ENCODE measurements at regions not wholly inside any gene's neighbourhood (a gene's known extent, or its start where the extent isn't known, plus 50 kb on each side); places are given as distances from the start of the nearest gene placed in this dataset.

- H3K4me1 Mint-ChIP-seq (ENCODE audit: low read depth, unreplicated experiment): peaks cover 13% of the 10 kb centered on the region
- FAIRE-seq: no peak
Observed at GRCh38 chr19:29326849-29327840, 114.2 kb upstream of the UQCRFS1 start.

GRCh38 chr19:29328586-29328985 lies 115.6 kb upstream of the UQCRFS1 start:
- Mint-ChIP-seq H3K9me3 (ENCODE audit: unreplicated experiment) (peaks cover 10% of the 10 kb centered on the region), H3K27me3 (ENCODE audit: low read depth, unreplicated experiment) (peaks cover 8% of the 10 kb centered on the region), H3K27ac (ENCODE audit: unreplicated experiment) (no peak overlapping the region), H3K4me3 (ENCODE audit: unreplicated experiment) (no peak overlapping the region), H3K4me1 (ENCODE audit: low read depth, unreplicated experiment) (peaks cover 13% of the 10 kb centered on the region), H3K36me3 (ENCODE audit: low read depth, unreplicated experiment) (no peaks in the 10 kb centered on the region)
- no peaks in the 10 kb centered on the region for H3K79me2 ChIP-seq (ENCODE audit: insufficient read depth, low read length)
- no peaks in the 10 kb centered on the region for H4K20me1 ChIP-seq (ENCODE audit: insufficient read depth, low read length)
- no peak for DNase-seq (ENCODE audit: low read depth)
- no peaks in the 10 kb centered on the region for H3K27me3 ChIP-seq (ENCODE audit: insufficient read depth, low read length)
- no peak overlapping the region for H2AFZ ChIP-seq (ENCODE audit: low read depth, low read length)
- TF ChIP-seq CTCF (IDR thresholded peaks at IDR 0.05; ENCODE audit: insufficient read depth, low read depth, low read length) (no peak), EZH2 (IDR thresholded peaks at IDR 0.05; ENCODE audit: insufficient read depth, low read length) (no peak)
- no peak overlapping the region for H3K27ac ChIP-seq (ENCODE audit: low read depth, low read length)
- H3K4me1 ChIP-seq (ENCODE audit: insufficient read depth, low read length): no peaks in the 10 kb centered on the region
- no peak for FAIRE-seq
- H3K4me2 ChIP-seq (ENCODE audit: low read length): no peak overlapping the region
- H3K4me3 ChIP-seq (ENCODE audit: insufficient read depth, low read depth, low read length): no peak overlapping the region
- H3K36me3 ChIP-seq (ENCODE audit: insufficient read depth, low read length): no peaks in the 10 kb centered on the region
- H3K9ac ChIP-seq (ENCODE audit: low read length): no peak overlapping the region
- H3K9me3 ChIP-seq (ENCODE audit: insufficient read depth, low read depth, low read length): peaks cover 3% of the 10 kb centered on the region

More at GRCh38 chr19:29326849-29327840, 114.2 kb upstream of the UQCRFS1 start:
- Histone ChIP-seq H3K27ac (ENCODE audit: low read depth, low read length) (no peak overlapping the region), H3K4me3 (ENCODE audit: insufficient read depth, low read depth, low read length) (no peak overlapping the region), H3K9me3 (ENCODE audit: insufficient read depth, low read depth, low read length) (no peaks in the 10 kb centered on the region), H2AFZ (ENCODE audit: low read depth, low read length) (no peak overlapping the region), H3K79me2 (ENCODE audit: insufficient read depth, low read length) (no peaks in the 10 kb centered on the region), H3K36me3 (ENCODE audit: insufficient read depth, low read length) (no peaks in the 10 kb centered on the region), H3K4me1 (ENCODE audit: insufficient read depth, low read length) (no peaks in the 10 kb centered on the region), H3K9ac (ENCODE audit: low read length) (no peak overlapping the region), H3K27me3 (ENCODE audit: insufficient read depth, low read length) (no peaks in the 10 kb centered on the region), H3K4me2 (ENCODE audit: low read length) (no peak overlapping the region), H4K20me1 (ENCODE audit: insufficient read depth, low read length) (no peaks in the 10 kb centered on the region)
- no peak for TF ChIP-seq CTCF (IDR thresholded peaks at IDR 0.05; ENCODE audit: insufficient read depth, low read depth, low read length)
- TF ChIP-seq EZH2 (IDR thresholded peaks at IDR 0.05; ENCODE audit: insufficient read depth, low read length): no peak
- Mint-ChIP-seq H3K36me3 (ENCODE audit: low read depth, unreplicated experiment) (no peaks in the 10 kb centered on the region), H3K27me3 (ENCODE audit: low read depth, unreplicated experiment) (peaks cover 8% of the 10 kb centered on the region), H3K9me3 (ENCODE audit: unreplicated experiment) (peaks cover 5% of the 10 kb centered on the region), H3K27ac (ENCODE audit: unreplicated experiment) (peak overlapping the region; percentile 53), H3K4me3 (ENCODE audit: unreplicated experiment) (no peak overlapping the region)
- no peak for DNase-seq (ENCODE audit: low read depth)

Measured in astrocyte (in vitro differentiated cells and primary cell).